Endothelial cell of umbilical vein (primary cell): ENCODE measurements at regions not wholly inside any gene's neighbourhood (a gene's known extent, or its start where the extent isn't known, plus 50 kb on each side); places are given as distances from the start of the nearest gene placed in this dataset.

ENCODE experiments used
- CTCF ChIP-seq, 2 donors: IDR thresholded peaks; 1 replicate in 1 of 2; 2 replicates in 1 of 2; pipeline ENCODE4 v1.5.1; 2011; ENCODE audit warnings: low read length in 2 of 2, mild to moderate bottlenecking in 2 of 2, moderate library complexity in 2 of 2, control low read depth in 1 of 2, inconsistent platforms in 1 of 2, low read depth in 1 of 2; ENCODE audit not compliant: insufficient read depth in 1 of 2; ENCODE audit errors: extremely low read depth in 1 of 2
- EZH2 ChIP-seq: IDR thresholded peaks from 2 replicates; pipeline ENCODE4 v1.6.1; 2012; ENCODE audit warnings: borderline replicate concordance, low read depth, mild to moderate bottlenecking, moderate library complexity, low read length, inconsistent platforms; ENCODE audit not compliant: severe bottlenecking
- JUN ChIP-seq: IDR thresholded peaks from 2 replicates; pipeline ENCODE4 v1.6.1; 2011; ENCODE audit warnings: borderline replicate concordance, low read depth; ENCODE audit not compliant: insufficient read length, insufficient read depth
- POLR2A ChIP-seq: IDR thresholded peaks from 2 replicates; pipeline ENCODE4 v1.6.1; 2012; ENCODE audit warnings: low read depth, mild to moderate bottlenecking, control low read depth, low read length
- POLR2AphosphoS5 ChIP-seq: IDR thresholded peaks from 2 replicates; pipeline ENCODE4 v1.6.1; 2012; ENCODE audit warnings: low read depth, mild to moderate bottlenecking, control low read depth, low read length, moderate library complexity; ENCODE audit not compliant: insufficient read depth

- TF ChIP-seq CTCF (IDR thresholded peaks at IDR 0.05; ENCODE audit: extremely low read depth in 1 of 2, insufficient read depth in 1 of 2, low read depth in 1 of 2, low read length in 2 of 2) (no peak), JUN (no peak), POLR2A (no peak), EZH2 (no peak), POLR2AphosphoS5 (no peak)
Measured at GRCh38 chrX:99371976-99372595, 1038.0 kb downstream of the PCDH19 start.
